SK-N-MC (cell line): ENCODE measurements at regions not wholly inside any gene's neighbourhood (a gene's known extent, or its start where the extent isn't known, plus 50 kb on each side); places are given as distances from the start of the nearest gene placed in this dataset.

ENCODE experiments used
- DNase-seq: peaks from one replicate; pipeline ENCODE4 v3.0.0-alpha.2; 2011; ENCODE audit warnings: low read depth, low spot score
- H3K27ac ChIP-seq: fragments of 200-600 bp; sonication (generic); 2 replicates; pipeline ENCODE4 v1.5.1; 2016; ENCODE audit warnings: mixed run types
- H3K36me3 ChIP-seq: fragments of 200-600 bp; sonication (generic); 2 replicates; pipeline ENCODE4 v1.6.1; 2017; ENCODE audit warnings: antibody characterized with exemption, low read length, mixed read lengths; ENCODE audit not compliant: insufficient read depth
- H3K4me3 ChIP-seq: fragments of 200-600 bp; sonication (generic); 2 replicates; pipeline ENCODE4 v1.5.1; 2016
- H3K9ac ChIP-seq: fragments of 200-600 bp; sonication (generic); 2 replicates; pipeline ENCODE4 v1.8.0; 2017; ENCODE audit warnings: mixed run types, mixed read lengths; ENCODE audit not compliant: insufficient read length
- H3K9me3 ChIP-seq: fragments of 200-600 bp; sonication (generic); 2 replicates; pipeline ENCODE4 v1.6.1; 2017; ENCODE audit warnings: low read depth, mild to moderate bottlenecking, antibody characterized with exemption, low read length, moderate library complexity, mixed read lengths
- EZH2 ChIP-seq: fragments of 200-600 bp; sonication (generic); IDR thresholded peaks from one replicate; pipeline ENCODE4 v1.6.1; 2017; ENCODE audit warnings: antibody characterized with exemption
- FOXP2 ChIP-seq: optimal IDR thresholded peaks from 2 replicates; pipeline ENCODE3; 2011; ENCODE audit warnings: mild to moderate bottlenecking, moderate library complexity; ENCODE audit not compliant: insufficient read depth; ENCODE audit errors: extremely low read length, control extremely low read depth
- POLR2AphosphoS5 ChIP-seq: IDR thresholded peaks from 2 replicates; pipeline ENCODE4 v1.6.1; 2012; ENCODE audit warnings: mild to moderate bottlenecking, low read depth, low read length, borderline replicate concordance

DNA sequence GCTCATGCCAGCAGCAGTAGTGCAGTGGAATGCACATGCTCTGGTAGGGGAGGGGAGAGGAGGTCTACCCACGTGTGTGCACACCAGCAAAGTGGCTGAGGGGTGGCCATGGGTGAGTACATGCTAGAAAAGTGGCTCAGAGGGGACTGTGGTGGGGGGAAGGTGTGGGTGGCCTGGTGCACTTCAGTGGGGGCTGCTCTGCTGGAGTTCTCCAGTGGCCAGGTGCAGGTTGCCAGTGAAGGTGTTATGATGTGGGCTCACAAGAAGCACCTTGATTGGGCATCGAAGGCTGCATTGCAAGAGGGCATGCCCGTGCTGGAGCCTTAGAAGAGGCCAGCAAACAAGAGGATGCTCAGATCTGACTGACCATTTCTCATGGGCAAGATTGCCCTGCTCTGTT is 613.6 kb upstream of the PHF14 start:
- no peak overlapping the region for H3K9ac ChIP-seq
- no peak overlapping the region for H3K4me3 ChIP-seq
- DNase-seq, result no peak
- TF ChIP-seq EZH2, result no peak
- no peak for TF ChIP-seq POLR2AphosphoS5
- no peak for TF ChIP-seq FOXP2
- H3K36me3 ChIP-seq, result no peaks in the 10 kb centered on the region
- no peak overlapping the region for H3K27ac ChIP-seq
- no peaks in the 10 kb centered on the region for H3K9me3 ChIP-seq

DNA sequence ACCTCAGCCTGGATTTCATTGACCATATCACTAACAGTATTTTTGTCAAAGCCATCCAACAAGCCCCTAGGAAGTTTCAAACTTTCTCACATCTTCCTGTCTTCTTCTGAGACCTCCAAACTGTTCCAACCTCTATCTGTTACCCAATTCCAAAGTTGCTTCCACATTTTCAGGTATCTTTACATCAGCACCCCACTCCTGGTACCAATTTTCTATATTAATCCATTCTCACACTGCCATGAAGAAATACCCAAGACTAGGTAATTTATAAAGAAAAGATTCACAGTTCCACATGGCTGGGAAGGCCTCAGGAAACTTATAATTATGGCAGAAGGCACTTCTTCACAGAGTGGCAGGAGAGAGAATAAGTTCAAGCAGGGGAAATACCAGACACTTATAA is 571.9 kb upstream of the PHF14 start:
- Histone ChIP-seq H3K36me3 (no peaks in the 10 kb centered on the region), H3K9ac (no peak overlapping the region), H3K9me3 (no peaks in the 10 kb centered on the region), H3K4me3 (no peak overlapping the region), H3K27ac (no peak overlapping the region)
- TF ChIP-seq EZH2, result no peak
- no peak for TF ChIP-seq FOXP2
- no peak for TF ChIP-seq POLR2AphosphoS5
- no peak for DNase-seq

GRCh38 chr7:10412422-10413019 is 561.2 kb upstream of the PHF14 start:
- Histone ChIP-seq H3K4me3 (no peak overlapping the region), H3K9me3 (no peaks in the 10 kb centered on the region), H3K36me3 (no peaks in the 10 kb centered on the region), H3K9ac (no peak overlapping the region), H3K27ac (no peak overlapping the region)
- DNase-seq, result peak; percentile 39
- TF ChIP-seq EZH2, result no peak
- TF ChIP-seq POLR2AphosphoS5, result no peak
- no peak for TF ChIP-seq FOXP2

DNA sequence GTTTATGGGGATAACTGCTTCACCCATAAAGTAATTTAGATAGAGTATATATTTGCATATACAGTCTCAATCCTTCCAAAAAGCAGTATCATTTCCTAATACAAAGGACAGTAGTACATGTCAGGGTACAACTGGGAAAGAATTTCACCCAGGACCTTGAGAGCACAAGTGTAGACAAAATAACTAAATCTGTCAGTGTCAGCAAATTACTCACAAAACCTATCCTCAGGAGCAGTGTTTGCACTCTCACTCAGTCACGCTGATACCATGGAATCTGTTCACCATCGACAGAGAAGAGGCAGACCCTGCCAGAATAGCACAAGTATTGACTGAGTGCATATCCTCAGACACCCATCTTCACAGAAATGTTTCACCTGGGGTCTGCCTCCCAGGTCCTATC is 554.7 kb upstream of the PHF14 start:
- H3K4me3 ChIP-seq, result no peak overlapping the region
- no peaks in the 10 kb centered on the region for H3K36me3 ChIP-seq
- DNase-seq, result no peak
- TF ChIP-seq EZH2, result no peak
- TF ChIP-seq POLR2AphosphoS5, result no peak
- TF ChIP-seq FOXP2, result no peak
- H3K9me3 ChIP-seq, result no peaks in the 10 kb centered on the region
- H3K9ac ChIP-seq, result no peak overlapping the region
- H3K27ac ChIP-seq, result no peak overlapping the region

DNA sequence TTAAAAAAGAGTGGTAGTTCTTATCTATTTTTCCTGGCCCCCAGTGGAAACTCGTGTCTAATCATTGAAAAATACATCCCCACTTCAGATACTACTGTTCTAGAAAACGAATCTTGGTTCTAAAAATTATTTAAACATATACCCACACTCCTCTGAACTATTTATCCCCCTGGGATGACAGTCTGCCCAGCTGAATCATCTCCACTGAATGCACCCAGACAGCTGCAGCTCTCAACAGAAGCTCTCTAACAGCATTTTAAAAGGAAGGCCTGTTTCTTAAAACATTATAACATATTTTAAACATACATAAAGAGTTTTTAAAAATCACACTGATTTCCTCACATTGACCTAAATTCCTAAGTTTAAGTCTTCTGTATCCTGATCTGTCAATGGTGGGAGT is 544.6 kb upstream of the PHF14 start:
- no peak for DNase-seq
- H3K9me3 ChIP-seq, result no peaks in the 10 kb centered on the region
- no peak overlapping the region for H3K9ac ChIP-seq
- no peak overlapping the region for H3K4me3 ChIP-seq
- no peaks in the 10 kb centered on the region for H3K36me3 ChIP-seq
- TF ChIP-seq POLR2AphosphoS5 (no peak), FOXP2 (no peak), EZH2 (no peak)
- H3K27ac ChIP-seq, result no peak overlapping the region

- DNase-seq, result no peak
- TF ChIP-seq EZH2, result no peak
- no peak for TF ChIP-seq POLR2AphosphoS5
- no peak for TF ChIP-seq FOXP2
Measured at GRCh38 chr7:10429511-10429910, 544.2 kb upstream of the PHF14 start.

GRCh38 chr7:10436302-10436701 is 537.4 kb upstream of the PHF14 start:
- DNase-seq, result no peak
- no peak overlapping the region for H3K9ac ChIP-seq
- H3K9me3 ChIP-seq, result no peaks in the 10 kb centered on the region
- TF ChIP-seq FOXP2 (no peak), POLR2AphosphoS5 (no peak), EZH2 (no peak)
- no peak overlapping the region for H3K27ac ChIP-seq
- no peak overlapping the region for H3K4me3 ChIP-seq
- no peaks in the 10 kb centered on the region for H3K36me3 ChIP-seq

More at GRCh38 chr7:10429511-10429910, 544.2 kb upstream of the PHF14 start:
- Histone ChIP-seq H3K36me3 (no peaks in the 10 kb centered on the region), H3K4me3 (no peak overlapping the region), H3K9ac (no peak overlapping the region), H3K27ac (no peak overlapping the region), H3K9me3 (no peaks in the 10 kb centered on the region)

DNA sequence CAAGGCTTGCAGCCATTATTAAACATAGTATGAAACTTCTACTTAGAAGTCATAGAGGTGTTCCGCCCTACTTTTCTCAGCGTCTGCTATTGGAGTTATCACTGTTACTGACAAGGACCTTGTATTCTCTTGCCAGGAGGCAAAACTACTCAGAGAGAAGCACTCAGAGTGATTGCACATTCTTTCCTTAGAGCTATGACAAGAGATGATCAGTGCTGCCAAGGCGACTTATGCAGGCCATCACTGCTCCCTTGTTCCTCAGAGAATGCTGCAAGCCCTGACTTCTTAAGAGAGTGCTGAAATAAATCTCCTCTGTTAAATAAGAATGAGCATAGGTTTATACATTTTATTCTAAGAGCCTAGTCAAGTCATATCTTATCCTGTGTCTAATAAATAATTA is 534.6 kb upstream of the PHF14 start:
- Histone ChIP-seq H3K9me3 (no peaks in the 10 kb centered on the region), H3K9ac (no peak overlapping the region), H3K27ac (no peak overlapping the region), H3K4me3 (no peak overlapping the region), H3K36me3 (no peaks in the 10 kb centered on the region)
- TF ChIP-seq FOXP2, result no peak
- TF ChIP-seq POLR2AphosphoS5, result no peak
- TF ChIP-seq EZH2, result no peak
- DNase-seq, result no peak

- no peak overlapping the region for H3K4me3 ChIP-seq
- H3K9ac ChIP-seq, result no peak overlapping the region
- no peaks in the 10 kb centered on the region for H3K9me3 ChIP-seq
- no peaks in the 10 kb centered on the region for H3K36me3 ChIP-seq
- TF ChIP-seq EZH2 (no peak), POLR2AphosphoS5 (no peak), FOXP2 (no peak)
- no peak overlapping the region for H3K27ac ChIP-seq
- DNase-seq, result no peak
Measured at GRCh38 chr7:10455936-10456335, 517.7 kb upstream of the PHF14 start.
